GM18907 (cell line): ENCODE measurements at regions not wholly inside any gene's neighbourhood (a gene's known extent, or its start where the extent isn't known, plus 50 kb on each side); places are given as distances from the start of the nearest gene placed in this dataset.
"Not testable (repeated sequence)": the region's sequence is repeated elsewhere in the genome, so short reads cannot be mapped to it uniquely, and the experiment has no call there.

Experiments
- ATAC-seq: cut with Tn5 transposase; IDR thresholded peaks from one replicate; pipeline ENCODE4 v1.9.1; 2021; ENCODE audit warnings: mild to moderate bottlenecking, moderate library complexity; ENCODE audit not compliant: unreplicated experiment

GRCh38 chr2:36168115-36168514 is 187.5 kb upstream of the CRIM1 start:
- no peak for ATAC-seq

GRCh38 chr2:36165132-36165531 is 190.4 kb upstream of the CRIM1 start:
- ATAC-seq, result peak; percentile 77

GRCh38 chr2:36163520-36164254 is 191.9 kb upstream of the CRIM1 start:
- peak; percentile 87 for ATAC-seq

GRCh38 chr2:36157093-36157492 is 198.5 kb upstream of the CRIM1 start:
- ATAC-seq, result not testable (repeated sequence)

- ATAC-seq, result peak; percentile 97
These were observed 207.7 kb upstream of the CRIM1 start for GRCh38 chr2:36147670-36148390.

GRCh38 chr2:36146765-36147164 is 208.8 kb upstream of the CRIM1 start:
- ATAC-seq, result no peak

- no peak for ATAC-seq
These were observed 215.2 kb upstream of the CRIM1 start for GRCh38 chr2:36140391-36140790.

GRCh38 chr2:36137612-36138011 is 218.0 kb upstream of the CRIM1 start:
- no peak for ATAC-seq

- ATAC-seq, result no peak
These were observed 221.3 kb upstream of the CRIM1 start for GRCh38 chr2:36134281-36134680.

- ATAC-seq, result no peak
These were observed 227.2 kb upstream of the CRIM1 start for GRCh38 chr2:36128359-36128758.

GRCh38 chr2:36125702-36126101 is 229.9 kb upstream of the CRIM1 start:
- ATAC-seq, result no peak

- ATAC-seq, result no peak
These were observed 231.6 kb upstream of the CRIM1 start for GRCh38 chr2:36123995-36124394.

GRCh38 chr2:36097022-36097421 is 258.6 kb upstream of the CRIM1 start:
- ATAC-seq, result no peak

GRCh38 chr2:36091844-36092741 is 263.5 kb upstream of the CRIM1 start:
- ATAC-seq, result not testable (repeated sequence)

GRCh38 chr2:36088716-36089328 is 266.8 kb upstream of the CRIM1 start:
- no peak for ATAC-seq

- no peak for ATAC-seq
These were observed 268.2 kb upstream of the CRIM1 start for GRCh38 chr2:36087344-36087743.

GRCh38 chr2:36079793-36080192 is 275.8 kb upstream of the CRIM1 start:
- no peak for ATAC-seq

- ATAC-seq, result no peak
These were observed 281.6 kb upstream of the CRIM1 start for GRCh38 chr2:36074008-36074407.

- no peak for ATAC-seq
These were observed 283.9 kb upstream of the CRIM1 start for GRCh38 chr2:36071698-36072097.

GRCh38 chr2:36069074-36069473 is 286.5 kb upstream of the CRIM1 start:
- no peak for ATAC-seq

GRCh38 chr2:36068086-36068485 is 287.5 kb upstream of the CRIM1 start:
- no peak for ATAC-seq
